OCI-LY3 (cell line): ENCODE measurements at regions not wholly inside any gene's neighbourhood (a gene's known extent, or its start where the extent isn't known, plus 50 kb on each side); places are given as distances from the start of the nearest gene placed in this dataset.

Experiments
- EZH2phosphoT487 ChIP-seq: fragments of 200-600 bp; shearing (Covaris generic); IDR thresholded peaks from 2 replicates; pipeline ENCODE4 v1.6.1; 2018; ENCODE audit warnings: antibody characterized with exemption, mixed run types, low read depth
- TF ChIP-seq, protein P1 (sequence below): fragments of 200-600, 300-600 bp; sonication (generic); IDR thresholded peaks from 2 replicates; pipeline ENCODE4 v1.5.1; 2014; ENCODE audit warnings: antibody characterized with exemption, low read length, low read depth

DNA sequence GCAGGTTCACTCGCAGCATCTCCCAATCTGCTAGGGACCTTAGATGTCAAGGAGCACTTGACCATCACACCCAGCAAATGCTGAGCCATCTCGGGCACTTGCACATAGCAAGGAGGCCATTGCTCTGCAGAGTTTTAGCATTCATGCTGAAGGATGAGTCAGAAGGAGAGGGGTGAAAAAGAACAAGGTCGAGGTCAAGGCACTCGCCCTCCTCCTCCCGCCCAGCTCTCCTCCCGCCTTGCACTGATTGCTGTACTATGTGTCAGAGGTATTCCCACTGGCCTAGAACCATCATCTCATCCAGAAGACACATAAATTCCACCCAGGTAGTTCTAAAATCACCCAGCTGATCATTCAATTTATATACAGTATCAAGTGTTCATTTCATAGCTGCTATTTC is 255.1 kb upstream of the SP4 start:
- TF ChIP-seq, protein P1, sequence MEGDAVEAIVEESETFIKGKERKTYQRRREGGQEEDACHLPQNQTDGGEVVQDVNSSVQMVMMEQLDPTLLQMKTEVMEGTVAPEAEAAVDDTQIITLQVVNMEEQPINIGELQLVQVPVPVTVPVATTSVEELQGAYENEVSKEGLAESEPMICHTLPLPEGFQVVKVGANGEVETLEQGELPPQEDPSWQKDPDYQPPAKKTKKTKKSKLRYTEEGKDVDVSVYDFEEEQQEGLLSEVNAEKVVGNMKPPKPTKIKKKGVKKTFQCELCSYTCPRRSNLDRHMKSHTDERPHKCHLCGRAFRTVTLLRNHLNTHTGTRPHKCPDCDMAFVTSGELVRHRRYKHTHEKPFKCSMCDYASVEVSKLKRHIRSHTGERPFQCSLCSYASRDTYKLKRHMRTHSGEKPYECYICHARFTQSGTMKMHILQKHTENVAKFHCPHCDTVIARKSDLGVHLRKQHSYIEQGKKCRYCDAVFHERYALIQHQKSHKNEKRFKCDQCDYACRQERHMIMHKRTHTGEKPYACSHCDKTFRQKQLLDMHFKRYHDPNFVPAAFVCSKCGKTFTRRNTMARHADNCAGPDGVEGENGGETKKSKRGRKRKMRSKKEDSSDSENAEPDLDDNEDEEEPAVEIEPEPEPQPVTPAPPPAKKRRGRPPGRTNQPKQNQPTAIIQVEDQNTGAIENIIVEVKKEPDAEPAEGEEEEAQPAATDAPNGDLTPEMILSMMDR, result no peak
- no peak for TF ChIP-seq EZH2phosphoT487
